Stimulated activated CD4-positive, alpha-beta T cell treated with anti-CD3 and anti-CD28 coated beads, Interleukin-1b, Interleukin-23, amount 100 ng/mL, for 48 hours (primary cell): ENCODE measurements at regions not wholly inside any gene's neighbourhood (a gene's known extent, or its start where the extent isn't known, plus 50 kb on each side); places are given as distances from the start of the nearest gene placed in this dataset.

Experiments used
- DNase-seq: peaks from one replicate; pipeline ENCODE4 v3.0.0-alpha.2; 2020

DNA sequence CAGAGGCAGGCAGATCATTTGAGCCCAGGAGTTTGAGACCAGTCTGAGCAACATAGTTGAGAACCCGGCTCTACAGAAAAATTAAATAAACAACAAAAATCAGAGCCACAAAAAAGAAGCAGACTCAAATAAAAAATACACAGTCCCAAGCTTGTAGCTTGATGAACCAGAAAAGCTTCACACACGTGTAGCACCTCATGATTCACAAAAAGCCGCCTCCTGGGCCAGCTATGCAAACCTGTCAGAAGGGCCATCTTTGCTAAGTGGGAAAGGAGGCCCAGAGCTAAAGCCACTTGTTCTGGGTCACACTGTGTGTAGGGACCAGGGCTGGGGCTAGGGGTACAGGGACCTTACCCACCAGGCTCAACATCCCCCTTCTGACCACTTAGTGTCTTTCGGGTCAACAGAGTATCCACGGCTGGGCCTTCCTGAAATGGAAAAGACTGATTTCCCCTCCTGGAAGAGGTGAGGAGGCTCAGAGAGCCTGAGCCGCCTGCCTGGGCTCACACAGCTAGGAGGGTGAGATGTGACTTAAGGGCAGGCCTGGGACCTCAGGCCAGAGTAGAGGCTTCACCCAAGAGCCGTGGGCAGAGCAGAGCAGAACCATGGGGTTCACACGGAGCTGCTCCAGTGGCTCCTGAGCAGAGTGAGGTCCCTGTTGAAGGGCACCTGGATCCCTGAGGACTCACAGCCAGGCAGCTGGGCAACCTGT lies 269.6 kb downstream of the PARN start:
- no peak for DNase-seq

DNA sequence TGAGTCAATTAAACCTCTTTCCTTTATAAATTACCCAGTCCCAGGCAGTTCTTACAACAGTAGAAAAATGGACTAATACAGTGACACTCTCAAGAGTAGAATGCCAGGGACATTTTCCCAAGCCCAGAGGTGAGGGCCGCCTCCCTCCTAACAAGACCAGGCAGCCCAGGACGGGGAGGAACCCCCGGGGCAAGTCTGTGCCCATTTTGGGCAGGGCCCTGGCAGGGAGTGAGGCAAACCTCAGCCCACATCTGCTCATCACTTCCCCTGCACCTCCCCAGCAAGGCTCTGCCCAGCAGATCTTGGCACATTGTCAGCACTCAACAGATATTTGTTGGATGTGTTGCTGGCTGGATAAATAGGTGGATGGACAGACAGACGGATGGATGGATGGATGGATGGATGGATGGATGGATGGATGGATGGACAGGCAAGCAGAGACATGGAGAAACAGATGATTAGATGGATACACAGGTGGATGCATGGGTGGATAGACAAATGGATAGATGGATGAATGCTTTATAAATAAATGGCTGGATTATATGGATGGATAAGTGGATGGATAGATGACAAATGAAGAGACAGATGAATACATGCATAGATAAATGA lies 271.3 kb downstream of the PARN start:
- DNase-seq = no peak

DNA sequence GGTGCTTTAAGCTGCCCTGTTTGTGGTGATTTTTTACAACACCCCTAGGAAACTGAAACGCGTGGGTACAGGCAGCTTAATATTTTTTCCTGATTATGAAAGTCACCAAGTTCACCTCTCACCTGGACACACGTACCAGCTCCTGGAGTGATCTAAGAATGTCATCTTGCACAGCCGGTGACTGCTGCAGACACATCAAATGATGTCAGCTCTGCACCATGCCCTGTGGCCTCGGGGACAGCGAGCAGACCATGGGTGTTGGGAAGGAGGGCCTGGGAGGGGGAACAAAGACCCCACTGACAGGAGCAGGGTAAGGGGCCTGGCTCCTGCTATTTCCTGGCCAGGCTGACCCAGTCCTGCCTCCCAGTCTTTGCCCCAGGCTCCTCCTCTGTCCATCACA lies 272.7 kb downstream of the PARN start:
- no peak for DNase-seq

DNA sequence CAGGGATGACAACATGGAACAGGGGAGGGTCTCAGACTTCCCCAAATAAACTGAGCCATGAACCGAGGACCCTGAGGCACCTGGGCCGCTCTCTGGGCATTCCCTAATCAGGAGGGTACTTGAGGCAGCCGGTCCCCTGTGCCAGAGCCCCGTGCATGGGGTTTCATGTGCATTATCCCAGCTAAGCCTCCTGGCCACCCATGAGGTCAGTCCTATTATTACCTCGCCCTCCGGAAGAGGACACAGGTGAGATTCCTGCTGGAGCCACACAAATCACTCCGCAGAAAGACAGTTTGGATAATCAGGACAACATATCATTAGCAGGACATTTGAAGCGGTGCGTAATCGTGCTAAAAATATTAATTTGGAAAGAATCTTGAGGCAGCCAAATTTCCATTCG lies 274.0 kb downstream of the PARN start:
- no peak for DNase-seq

GRCh38 chr16:14354561-14355351 lies 275.3 kb downstream of the PARN start:
- DNase-seq = peak; percentile 64

GRCh38 chr16:14353340-14353739 lies 276.7 kb downstream of the PARN start:
- DNase-seq = no peak

DNA sequence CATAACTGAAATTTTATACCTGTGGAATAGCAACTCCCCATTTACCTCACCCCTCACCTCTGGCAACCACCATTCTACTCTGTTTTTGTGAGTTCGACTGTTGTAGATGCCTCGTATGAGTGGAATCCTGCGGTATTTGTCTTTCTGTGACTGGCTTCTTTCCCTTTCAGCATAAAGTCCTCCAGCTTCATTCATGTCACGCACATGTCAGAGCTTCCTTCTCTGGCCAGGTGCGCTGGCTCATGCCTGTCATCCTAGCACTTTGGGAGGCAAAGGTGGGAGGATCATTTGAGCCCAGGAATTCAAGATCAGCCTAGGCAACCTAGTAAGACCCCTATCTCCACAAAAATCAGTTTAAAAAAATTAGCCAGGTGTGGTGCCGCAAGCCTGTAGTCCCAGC lies 278.4 kb downstream of the PARN start:
- DNase-seq = no peak

GRCh38 chr16:14350626-14351025 lies 279.4 kb downstream of the PARN start:
- no peak for DNase-seq

GRCh38 chr16:14350081-14350480 lies 279.0 kb downstream of the MRTFB start:
- DNase-seq = no peak

DNA sequence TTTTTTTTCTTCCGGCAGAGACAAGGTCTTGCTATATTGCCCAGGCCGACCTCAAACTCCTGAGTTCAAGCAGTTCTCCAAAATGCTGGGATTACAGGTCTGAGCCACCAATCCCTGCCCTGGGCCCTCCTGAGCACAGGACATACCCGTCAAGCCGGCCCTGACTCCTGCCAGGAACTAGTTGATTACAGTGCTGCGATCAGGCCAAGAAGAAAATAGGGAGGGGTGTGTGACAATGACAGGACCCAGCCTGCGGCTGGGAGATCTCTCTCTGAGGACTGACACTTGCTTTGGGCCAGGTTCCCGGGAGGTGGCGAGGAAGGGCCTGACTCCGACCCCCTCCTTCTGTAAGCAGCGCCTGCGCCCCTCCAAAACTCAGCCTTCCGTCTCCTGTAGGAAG lies 276.6 kb downstream of the MRTFB start:
- no peak for DNase-seq

- no peak for DNase-seq
Measured at GRCh38 chr16:14346278-14347142, 275.4 kb downstream of the MRTFB start.

DNA sequence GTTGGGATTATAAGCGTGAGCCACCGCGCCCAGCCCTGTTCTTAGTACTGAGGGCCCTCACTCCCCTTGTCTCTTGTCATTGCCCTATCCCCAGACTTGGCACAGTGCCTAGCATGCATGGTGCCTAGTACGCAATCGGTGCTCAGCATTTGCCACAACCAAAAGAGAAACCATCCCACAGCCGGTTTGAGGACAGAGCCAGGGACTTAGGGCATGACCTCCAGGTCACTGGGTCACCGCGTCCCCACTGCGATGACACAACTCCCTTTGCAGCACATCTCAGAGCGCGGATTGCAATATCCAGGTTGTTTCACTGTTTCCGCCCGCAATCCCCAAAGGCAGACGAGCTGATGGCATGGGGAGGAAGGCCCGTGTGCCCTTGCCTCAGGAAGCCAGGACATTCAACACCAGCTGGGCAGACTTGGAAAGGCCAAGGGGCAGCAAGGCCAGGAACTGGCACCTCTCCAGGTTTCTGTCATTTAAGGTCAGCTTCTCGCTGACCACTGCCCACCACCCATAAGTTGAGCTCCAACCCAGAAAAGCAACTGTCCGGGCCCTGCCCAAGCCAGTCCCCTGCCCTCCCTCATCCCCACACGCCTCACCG lies 274.5 kb downstream of the MRTFB start:
- no peak for DNase-seq

- DNase-seq = no peak
Measured at GRCh38 chr16:14344945-14345344, 273.8 kb downstream of the MRTFB start.

GRCh38 chr16:14344292-14344691 lies 273.2 kb downstream of the MRTFB start:
- no peak for DNase-seq

- no peak for DNase-seq
Measured at GRCh38 chr16:14341324-14342225, 270.5 kb downstream of the MRTFB start.

GRCh38 chr16:14339694-14340093 lies 268.6 kb downstream of the MRTFB start:
- no peak for DNase-seq

DNA sequence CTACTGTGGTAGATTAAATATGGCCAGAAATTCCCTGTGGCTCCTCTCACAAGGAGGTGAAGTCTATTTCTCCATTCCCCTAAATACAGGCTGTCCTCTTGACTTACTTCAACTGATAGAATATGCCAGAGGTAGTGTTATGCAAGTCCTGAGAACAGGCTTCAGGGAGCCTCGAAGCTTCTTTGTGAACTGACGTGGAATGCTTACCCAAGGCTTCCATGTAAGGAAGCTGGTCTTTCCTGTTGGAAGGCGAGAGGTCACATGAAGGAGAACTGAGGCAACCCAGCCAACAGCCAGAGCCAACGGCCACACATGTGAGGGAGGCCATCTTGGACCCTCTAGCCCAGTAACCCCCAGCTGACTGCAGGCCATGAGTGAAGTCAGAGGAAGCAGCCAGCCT lies 267.9 kb downstream of the MRTFB start:
- no peak for DNase-seq

DNA sequence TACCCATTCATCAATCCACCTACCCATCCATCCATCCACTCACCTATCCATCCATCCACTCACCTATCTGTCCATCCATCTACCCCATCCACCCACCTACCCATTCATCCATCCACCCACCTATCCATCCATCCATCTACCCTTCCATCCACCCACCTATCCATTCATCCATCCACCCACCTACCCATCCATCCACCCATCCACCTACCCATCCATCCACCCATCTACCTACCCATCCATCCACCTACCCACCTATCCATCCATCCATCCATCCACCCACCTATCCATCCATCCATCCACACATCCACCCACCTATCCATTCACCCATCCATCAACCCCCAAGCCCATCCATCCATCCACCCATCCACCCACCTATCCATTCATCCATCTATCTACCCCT lies 267.1 kb downstream of the MRTFB start:
- DNase-seq = no peak

- no peak for DNase-seq
Measured at GRCh38 chr16:14337303-14338191, 266.4 kb downstream of the MRTFB start.

GRCh38 chr16:14335297-14335696 lies 264.2 kb downstream of the MRTFB start:
- DNase-seq = no peak
